Epithelial cell of esophagus (primary cell): ENCODE measurements at regions not wholly inside any gene's neighbourhood (a gene's known extent, or its start where the extent isn't known, plus 50 kb on each side); places are given as distances from the start of the nearest gene placed in this dataset.

Experiments used
- DNase-seq: peaks from one replicate; pipeline ENCODE4 v3.0.0; 2010; ENCODE audit warnings: low read depth
- H3K4me3 ChIP-seq: 2 replicates; pipeline ENCODE4 v1.5.1; 2011; ENCODE audit warnings: mild to moderate bottlenecking, low read length, control low read depth
- CTCF ChIP-seq: IDR thresholded peaks from 2 replicates; pipeline ENCODE4 v1.5.1; 2011; ENCODE audit warnings: low read depth, mild to moderate bottlenecking, low read length, control low read depth, inconsistent platforms; ENCODE audit not compliant: insufficient read depth; ENCODE audit errors: missing control alignments

- TF ChIP-seq CTCF = no peak
Observed at GRCh38 chr4:86529436-86529835, 64.7 kb upstream of the PTPN13 start.

GRCh38 chr4:86530183-86530582 is 63.9 kb upstream of the PTPN13 start:
- no peak for TF ChIP-seq CTCF
- no peak overlapping the region for H3K4me3 ChIP-seq
- DNase-seq = no peak

More at GRCh38 chr4:86529436-86529835, 64.7 kb upstream of the PTPN13 start:
- no peak for DNase-seq
- H3K4me3 ChIP-seq = no peak overlapping the region

- TF ChIP-seq CTCF = peak; percentile 11
- no peak overlapping the region for H3K4me3 ChIP-seq
- no peak for DNase-seq
Observed at GRCh38 chr4:86531440-86531839, 62.7 kb upstream of the PTPN13 start.

- H3K4me3 ChIP-seq = no peak overlapping the region
- no peak for DNase-seq
- no peak for TF ChIP-seq CTCF
Observed at GRCh38 chr4:86532851-86533250, 61.3 kb upstream of the PTPN13 start.

GRCh38 chr4:86536151-86536550 is 58.0 kb upstream of the PTPN13 start:
- TF ChIP-seq CTCF = no peak
- DNase-seq = no peak
- H3K4me3 ChIP-seq = no peak overlapping the region

GRCh38 chr4:86542319-86543027 is 51.6 kb upstream of the PTPN13 start:
- DNase-seq = no peak
- no peak for TF ChIP-seq CTCF
- H3K4me3 ChIP-seq = no peak overlapping the region

- no peak overlapping the region for H3K4me3 ChIP-seq
- TF ChIP-seq CTCF = no peak
- DNase-seq = no peak
Observed at GRCh38 chr4:86543080-86543479, 51.0 kb upstream of the PTPN13 start.
